ENCODE measurements at regions not wholly inside any gene's neighbourhood (a gene's known extent, or its start where the extent isn't known, plus 50 kb on each side); places are given as distances from the start of the nearest gene placed in this dataset.

- TF ChIP-seq ZNF462 (CRISPR knock-in tag; IDR thresholded peaks at IDR 0.05) (no peak), EZH2phosphoT487 (IDR thresholded peaks at IDR 0.05; ENCODE audit: unreplicated experiment) (no peak)
Measured at GRCh38 chr5:31023105-31023504, 170.4 kb upstream of the CDH6 start (continued).

- Histone ChIP-seq H2AFZ (no peak overlapping the region), H3K79me2 (replicated peaks; ENCODE audit: insufficient read depth) (no peaks in the 10 kb centered on the region), H3K27me3 (ENCODE audit: insufficient read depth) (no peaks in the 10 kb centered on the region), H3K9me2 (ENCODE audit: insufficient read depth) (0 out of 2 replicates have a peak, but pooled peaks cover 3% of the 10 kb centered on the region), H3F3A (replicated peaks; ENCODE audit: low read depth) (no peaks in the 10 kb centered on the region), H3K4me1 (ENCODE audit: insufficient read depth) (0 out of 2 replicates have a peak, but pooled peaks cover 8% of the 10 kb centered on the region), H3K4me2 (no peak overlapping the region), H3K36me3 (ENCODE audit: insufficient read depth) (no peaks in the 10 kb centered on the region), H4K20me1 (replicated peaks; ENCODE audit: insufficient read depth) (no peaks in the 10 kb centered on the region), H3K27ac (ENCODE audit: low read depth) (no peak overlapping the region), H3K4me3 (no peak overlapping the region)
- no peak for DNase-seq (ENCODE audit: low spot score)
- Mint-ChIP-seq H3K4me1 (0 out of 3 replicates have a peak, but pooled peaks cover 3% of the 10 kb centered on the region), H3K4me3 (no peak overlapping the region), H3K27ac (no peak overlapping the region), H3K9me3 (no peaks in the 10 kb centered on the region), H3K36me3 (ENCODE audit: low read depth) (no peaks in the 10 kb centered on the region), H3K27me3 (ENCODE audit: insufficient read depth, low read depth, poor library complexity) (peaks cover 3% of the 10 kb centered on the region)
- ATAC-seq: no peak
- TF ChIP-seq JUNB (IDR thresholded peaks at IDR 0.05; ENCODE audit: unreplicated experiment): no peak
- no peak for TF ChIP-seq EZH2phosphoT487 (IDR thresholded peaks at IDR 0.05; ENCODE audit: unreplicated experiment)
- no peak for TF ChIP-seq REST (IDR thresholded peaks at IDR 0.05; ENCODE audit: unreplicated experiment)
- TF ChIP-seq POLR2AphosphoS5 (IDR thresholded peaks at IDR 0.05; ENCODE audit: low read depth): no peak
- no peak for TF ChIP-seq CTCF (conservative IDR thresholded peaks at IDR 0.05; ENCODE audit: low read depth in 2 of 2)
- no peak for TF ChIP-seq NANOG (IDR thresholded peaks at IDR 0.05; ENCODE audit: borderline replicate concordance)
- TF ChIP-seq STAT1 (IDR thresholded peaks at IDR 0.05; ENCODE audit: unreplicated experiment): no peak
- TF ChIP-seq CREB1 (CRISPR knock-in tag; IDR thresholded peaks at IDR 0.05; ENCODE audit: low read depth): no peak
- no peak for TF ChIP-seq ZNF114 (CRISPR knock-in tag; IDR thresholded peaks at IDR 0.05)
- no peak for TF ChIP-seq ZNF331 (CRISPR knock-in tag; IDR thresholded peaks at IDR 0.05; ENCODE audit: low read depth)
- no peak for TF ChIP-seq EZH2 (IDR thresholded peaks at IDR 0.05; ENCODE audit: low read depth, unreplicated experiment)
Measured at GRCh38 chr5:31021181-31021624, 172.3 kb upstream of the CDH6 start.

Measured in GM23338 (cell line).